K562 (cell line): ENCODE measurements at regions not wholly inside any gene's neighbourhood (a gene's known extent, or its start where the extent isn't known, plus 50 kb on each side); places are given as distances from the start of the nearest gene placed in this dataset.

ENCODE experiments used
- ATAC-seq: fragments of 200-7000 bp; cut with Tn5 transposase; 3 replicates; pipeline ENCODE4 v1.9.1; 2020; ENCODE audit warnings: moderate library complexity
- BruUV-seq: library from RNA; stranded (reverse); fragments of 400-500 nt; replicated peaks from 2 replicates; lab custom pipeline; 2021; lab: Mats Ljungman, UMichigan
- CTCF ChIA-PET: fragments of 300-600 bp; formaldehyde crosslinking; extraction: SDS; loops from one replicate; lab custom pipeline; 2021; ENCODE audit warnings: low intra/inter-chr PET ratio; lab: Yijun Ruan, JAX
- POLR2A ChIA-PET: fragments of 300-600, 350-650 bp; sonication (Branson Sonifier 250); formaldehyde crosslinking; extraction: SDS; loops from one replicate; lab custom pipeline; 2021; ENCODE audit warnings: antibody characterized with exemption, inconsistent platforms; lab: Yijun Ruan, JAX
- DNase-seq, 4 experiments: peaks; one replicate each; pipeline versions ENCODE4 v3.0.0 to v3.0.0-alpha.2; 2011 to 2018; ENCODE audit warnings: low spot score in 3 of 4, mixed read lengths in 3 of 4; ENCODE audit errors: extremely low read depth in 1 of 4
- FAIRE-seq: peaks from 2 replicates; lab custom pipeline; 2011; peaks lifted over from hg19 to GRCh38; lab: Jason Lieb, UNC
- H2AFZ ChIP-seq: 2 replicates; pipeline ENCODE4 v1.6.0; 2011; ENCODE audit warnings: low read depth, low read length, control low read depth, inconsistent platforms
- H3K27ac ChIP-seq: fragments of 200-600 bp; 3 replicates; pipeline ENCODE4 v1.8.0; 2011; ENCODE audit warnings: low read depth, mild to moderate bottlenecking, control low read depth, inconsistent platforms, low read length, moderate library complexity, mixed read lengths; ENCODE audit errors: extremely low read depth
- H3K27me3 ChIP-seq, 2 experiments: fragments of 300-600 bp in 1 of 2; 2 replicates in 1 of 2; 3 replicates in 1 of 2; pipeline versions ENCODE4 v1.6.0 to v1.8.0; 2011; ENCODE audit warnings: inconsistent platforms in 2 of 2, low read length in 2 of 2, mild to moderate bottlenecking in 1 of 2, mixed read lengths in 1 of 2, moderate library complexity in 1 of 2; ENCODE audit not compliant: control insufficient read depth in 2 of 2, insufficient read depth in 2 of 2
- H3K36me3 ChIP-seq: fragments of 300-600 bp; 3 replicates; pipeline ENCODE4 v1.8.0; 2011; ENCODE audit warnings: mild to moderate bottlenecking, low read length, inconsistent platforms; ENCODE audit not compliant: control insufficient read depth, insufficient read depth
- H3K4me1 ChIP-seq, 2 experiments: fragments of 200-600 bp in 1 of 2; replicated peaks in 1 of 2; 2 replicates in 1 of 2; 3 replicates in 1 of 2; pipeline versions ENCODE4 v1.5.1 to v1.8.0; 2011; ENCODE audit warnings: inconsistent platforms in 2 of 2, low read length in 2 of 2, mild to moderate bottlenecking in 1 of 2, mixed read lengths in 1 of 2, moderate library complexity in 1 of 2; ENCODE audit not compliant: control insufficient read depth in 2 of 2, insufficient read depth in 2 of 2
- H3K4me2 ChIP-seq: 2 replicates; pipeline ENCODE4 v1.6.1; 2011; ENCODE audit warnings: low read length, control low read depth, inconsistent platforms, mixed read lengths; ENCODE audit not compliant: insufficient read depth
- H3K4me3 ChIP-seq: fragments of 200-600 bp; sonication (generic), shearing (Covaris generic); 2 replicates; pipeline ENCODE4 v1.5.1; 2016; ENCODE audit warnings: control low read depth, inconsistent platforms
- H3K79me2 ChIP-seq: fragments of 200-600 bp; 3 replicates; pipeline ENCODE4 v1.8.0; 2011; ENCODE audit warnings: low read length, inconsistent platforms; ENCODE audit not compliant: control insufficient read depth, insufficient read depth
- H3K9ac ChIP-seq, 2 experiments: 2 replicates each; pipeline versions ENCODE4 v1.6.0 to v1.6.1; 2011; ENCODE audit warnings: low read depth in 2 of 2, low read length in 2 of 2, control low read depth in 1 of 2, inconsistent platforms in 1 of 2, mild to moderate bottlenecking in 1 of 2, mixed read lengths in 1 of 2; ENCODE audit not compliant: insufficient read depth in 1 of 2
- H3K9me1 ChIP-seq: one replicate; pipeline ENCODE4 v1.6.0; 2011; ENCODE audit warnings: inconsistent platforms, mild to moderate bottlenecking, low read length, moderate library complexity; ENCODE audit not compliant: control insufficient read depth, insufficient read depth
- H3K9me3 ChIP-seq: replicated peaks from 2 replicates; pipeline ENCODE4 v1.5.1; 2011; ENCODE audit warnings: low read depth, low read length, inconsistent platforms; ENCODE audit not compliant: control insufficient read depth, insufficient read depth
- H4K20me1 ChIP-seq: replicated peaks from 2 replicates; pipeline ENCODE4 v1.6.1; 2011; ENCODE audit warnings: low read length, inconsistent platforms, mixed read lengths; ENCODE audit not compliant: control insufficient read depth, insufficient read depth
- BRCA1 ChIP-seq, 2 experiments: fragments of 450-650 bp in 1 of 2; sonication (generic) in 1 of 2; formaldehyde crosslinking in 1 of 2; IDR thresholded peaks; 2 replicates each; pipeline versions ENCODE4 v1.5.0 to v1.6.1; 2017 to 2020; ENCODE audit warnings: mild to moderate bottlenecking in 1 of 2, missing genetic modification reagents in 1 of 2
- DPF2 ChIP-seq: fragments of 450-650 bp; IDR thresholded peaks from 2 replicates; pipeline ENCODE4 v1.6.1; 2016
- KDM2B ChIP-seq: fragments of 250-450 bp; sonication (Bioruptor Pico); IDR thresholded peaks from 2 replicates; pipeline ENCODE4 v1.8.0; 2021; ENCODE audit warnings: mild to moderate bottlenecking, moderate library complexity
- MAFF ChIP-seq: IDR thresholded peaks from 2 replicates; pipeline ENCODE4 v1.6.1; 2012; ENCODE audit warnings: low read length, improper control_type of control experiment
- MAFK ChIP-seq: IDR thresholded peaks from 2 replicates; pipeline ENCODE4 v1.6.1; 2011; ENCODE audit warnings: low read length, improper control_type of control experiment
- NR2F6 ChIP-seq: fragments of 450-650 bp; formaldehyde crosslinking; IDR thresholded peaks from 2 replicates; pipeline ENCODE4 v1.4.0; 2020; ENCODE audit warnings: mild to moderate bottlenecking
- RBM34 ChIP-seq: fragments of 200-400 bp; formaldehyde crosslinking; IDR thresholded peaks from 2 replicates; pipeline ENCODE4 v1.6.1; 2018; ENCODE audit warnings: low read length, borderline replicate concordance; ENCODE audit not compliant: insufficient read depth
- TAF9B ChIP-seq: fragments of 450-650 bp; IDR thresholded peaks from 2 replicates; pipeline ENCODE4 v1.6.1; 2018; ENCODE audit warnings: mild to moderate bottlenecking; ENCODE audit not compliant: partially characterized antibody
- TEAD1 ChIP-seq, 2 experiments: fragments of 450-650 bp in 1 of 2; sonication (generic) in 1 of 2; formaldehyde crosslinking; IDR thresholded peaks; 2 replicates each; pipeline versions ENCODE4 v1.4.0 to v1.8.0; 2020 to 2022; ENCODE audit warnings: mild to moderate bottlenecking in 2 of 2, missing genetic modification reagents in 1 of 2
- XRCC5 ChIP-seq: fragments of 200-400 bp; formaldehyde crosslinking; IDR thresholded peaks from 2 replicates; pipeline ENCODE4 v1.6.1; 2017; ENCODE audit warnings: low read depth, mild to moderate bottlenecking, low read length
- ZBTB1 ChIP-seq: sonication (generic); formaldehyde crosslinking; IDR thresholded peaks from 2 replicates; pipeline ENCODE4 v1.8.1; 2023; ENCODE audit warnings: missing genetic modification reagents, low read depth, mild to moderate bottlenecking, borderline replicate concordance
- ZNF124 ChIP-seq: sonication (generic); formaldehyde crosslinking; IDR thresholded peaks from 2 replicates; pipeline ENCODE4 v1.8.1; 2022; ENCODE audit warnings: missing genetic modification reagents
- WGBS: fragments of 100-300 bp; shearing (Covaris generic); methylation state at CpG from one replicate; pipeline ENCODE4 v1.1.6; 2016; ENCODE audit warnings: low coverage, mixed read lengths; ENCODE audit not compliant: insufficient coverage; ENCODE audit errors: missing lambda C conversion rate; 5-methylcytosine and 5-hydroxymethylcytosine counted together
- in situ Hi-C: fragments of 300-500 bp; cut with MboI; formaldehyde crosslinking; loops from 4 replicates; pipeline ENCODE4 v1.15.0; 2018; ENCODE audit warnings: inconsistent platforms, mixed read lengths
- intact Hi-C: fragments of 100-400 bp; cut with micrococcal nuclease; formaldehyde crosslinking; loops from 2 replicates; pipeline ENCODE4 v1.14.2; 2022
- TF ChIP-seq, protein P1 (sequence below), 2 experiments: fragments of 250-450 bp in 1 of 2; fragments of 450-650 bp in 1 of 2; sonication (Bioruptor Pico) in 1 of 2; IDR thresholded peaks; 2 replicates each; pipeline versions ENCODE4 v1.6.1 to v1.8.0; 2016 to 2021; ENCODE audit warnings: mild to moderate bottlenecking in 2 of 2, moderate library complexity in 2 of 2, missing compliant biosample characterization in 1 of 2, missing genetic modification characterization in 1 of 2
- TF ChIP-seq, protein P2 (sequence below): fragments of 450-650 bp; IDR thresholded peaks from 2 replicates; pipeline ENCODE4 v1.6.1; 2017; ENCODE audit warnings: mild to moderate bottlenecking, moderate library complexity

DNA sequence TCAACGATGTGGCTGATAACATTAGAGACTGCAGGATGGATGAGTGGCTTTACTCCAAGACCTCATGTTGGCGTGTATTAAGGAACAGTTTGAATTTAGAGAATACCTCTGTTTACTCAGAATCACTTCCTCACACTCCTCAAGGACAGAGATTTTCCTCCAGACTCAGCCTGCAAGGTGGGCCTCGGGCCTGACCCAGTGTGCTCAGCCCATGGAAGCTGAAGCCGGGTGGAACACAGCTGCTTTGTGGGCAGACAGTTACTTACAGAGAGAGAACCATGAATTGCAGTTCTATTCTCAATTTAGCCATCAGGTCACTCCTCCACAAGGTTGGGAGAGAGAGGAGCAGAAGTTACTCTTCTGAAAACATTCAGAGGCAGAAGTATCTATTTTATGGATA, 135.8 kb downstream of the SNX19 start:
- ATAC-seq (no peak), DNase-seq (no peak), FAIRE-seq (no peak)
- Histone ChIP-seq H3K79me2 (no peaks in the 10 kb centered on the region), H3K27ac (no peak overlapping the region), H4K20me1 (no peaks in the 10 kb centered on the region), H2AFZ (no peak overlapping the region), H3K4me2 (no peak overlapping the region), H3K4me1 (no peaks in the 10 kb centered on the region), H3K4me3 (no peak overlapping the region), H3K9me3 (no peaks in the 10 kb centered on the region), H3K36me3 (no peaks in the 10 kb centered on the region), H3K9ac (no peak overlapping the region), H3K27me3 (peaks cover 0 to 7% of the 10 kb centered on the region in 2 experiments; a peak in 2 of 5 replicates), H3K9me1 (no peaks in the 10 kb centered on the region)
- intact Hi-C loops (no loop called here), in situ Hi-C loops (no loop called here)
- 0% methylated on average over 4 of the region's 4 CpGs for WGBS
- no TSS peak for BruUV-seq
- ChIA-PET CTCF (no interaction called here), POLR2A (no interaction called here)
- TF ChIP-seq KDM2B (no peak), ZBTB1 (CRISPR knock-in tag) (no peak), XRCC5 (no peak), NR2F6 (no peak), ZNF124 (CRISPR knock-in tag) (no peak), BRCA1 (IDR thresholded peaks at IDR 0.05) (no peak), BRCA1 (CRISPR knock-in tag; IDR thresholded peaks at IDR 0.05) (no peak), TEAD1 (CRISPR knock-in tag; IDR thresholded peaks at IDR 0.05) (no peak), TAF9B (no peak), RBM34 (no peak), MAFK (no peak), MAFF (no peak), DPF2 (no peak)
- TF ChIP-seq, protein P1, sequence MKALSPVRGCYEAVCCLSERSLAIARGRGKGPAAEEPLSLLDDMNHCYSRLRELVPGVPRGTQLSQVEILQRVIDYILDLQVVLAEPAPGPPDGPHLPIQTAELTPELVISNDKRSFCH (CRISPR knock-in tag; IDR thresholded peaks at IDR 0.05), result no peak
- TF ChIP-seq, protein P1 (tag; IDR thresholded peaks at IDR 0.05), result no peak
- TF ChIP-seq, protein P2, sequence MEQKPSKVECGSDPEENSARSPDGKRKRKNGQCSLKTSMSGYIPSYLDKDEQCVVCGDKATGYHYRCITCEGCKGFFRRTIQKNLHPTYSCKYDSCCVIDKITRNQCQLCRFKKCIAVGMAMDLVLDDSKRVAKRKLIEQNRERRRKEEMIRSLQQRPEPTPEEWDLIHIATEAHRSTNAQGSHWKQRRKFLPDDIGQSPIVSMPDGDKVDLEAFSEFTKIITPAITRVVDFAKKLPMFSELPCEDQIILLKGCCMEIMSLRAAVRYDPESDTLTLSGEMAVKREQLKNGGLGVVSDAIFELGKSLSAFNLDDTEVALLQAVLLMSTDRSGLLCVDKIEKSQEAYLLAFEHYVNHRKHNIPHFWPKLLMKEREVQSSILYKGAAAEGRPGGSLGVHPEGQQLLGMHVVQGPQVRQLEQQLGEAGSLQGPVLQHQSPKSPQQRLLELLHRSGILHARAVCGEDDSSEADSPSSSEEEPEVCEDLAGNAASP, result no peak
